PFSK-1 (cell line): ENCODE measurements at regions not wholly inside any gene's neighbourhood (a gene's known extent, or its start where the extent isn't known, plus 50 kb on each side); places are given as distances from the start of the nearest gene placed in this dataset.

ENCODE experiments used
- FOXP2 ChIP-seq: optimal IDR thresholded peaks from 2 replicates; pipeline ENCODE3; 2011; ENCODE audit warnings: borderline replicate concordance, control low read depth, inconsistent platforms; ENCODE audit not compliant: insufficient read depth; ENCODE audit errors: extremely low read length, extremely low read depth
- POLR2AphosphoS5 ChIP-seq: IDR thresholded peaks from 2 replicates; pipeline ENCODE4 v1.6.1; 2012; ENCODE audit warnings: low read depth, mild to moderate bottlenecking, control low read depth, low read length, moderate library complexity
- REST ChIP-seq, 2 experiments: IDR thresholded peaks; 2 replicates each; pipeline versions ENCODE4 v1.6.1 to v1.8.0; 2011 to 2012; ENCODE audit warnings: low read depth in 2 of 2, low read length in 2 of 2, control low read depth in 1 of 2, inconsistent platforms in 1 of 2, mild to moderate bottlenecking in 1 of 2, moderate library complexity in 1 of 2; ENCODE audit not compliant: insufficient read depth in 1 of 2
- SIN3A ChIP-seq: IDR thresholded peaks from 2 replicates; pipeline ENCODE4 v1.6.1; 2012; ENCODE audit warnings: mild to moderate bottlenecking, low read length, moderate library complexity, borderline replicate concordance; ENCODE audit not compliant: insufficient read depth
- TAF1 ChIP-seq: IDR thresholded peaks from 2 replicates; pipeline ENCODE4 v1.6.1; 2012; ENCODE audit warnings: low read length, control low read depth, borderline replicate concordance; ENCODE audit not compliant: insufficient read depth

GRCh38 chr7:4416396-4417056, 265.6 kb upstream of the FOXK1 start:
- no peak for TF ChIP-seq SIN3A
- TF ChIP-seq TAF1: no peak
- no peak for TF ChIP-seq FOXP2
- no peak for TF ChIP-seq POLR2AphosphoS5
- TF ChIP-seq REST (IDR thresholded peaks at IDR 0.05; ENCODE audit: insufficient read depth in 1 of 2, low read depth in 2 of 2, low read length in 2 of 2): no peak

GRCh38 chr7:4428526-4428925, 253.6 kb upstream of the FOXK1 start:
- TF ChIP-seq SIN3A (no peak), TAF1 (no peak), FOXP2 (no peak), REST (IDR thresholded peaks at IDR 0.05; ENCODE audit: insufficient read depth in 1 of 2, low read depth in 2 of 2, low read length in 2 of 2) (no peak), POLR2AphosphoS5 (no peak)

GRCh38 chr7:4430227-4430626, 251.9 kb upstream of the FOXK1 start:
- TF ChIP-seq FOXP2: no peak
- no peak for TF ChIP-seq REST (IDR thresholded peaks at IDR 0.05; ENCODE audit: insufficient read depth in 1 of 2, low read depth in 2 of 2, low read length in 2 of 2)
- no peak for TF ChIP-seq SIN3A
- TF ChIP-seq TAF1: no peak
- TF ChIP-seq POLR2AphosphoS5: no peak

- TF ChIP-seq SIN3A (no peak), FOXP2 (no peak), REST (IDR thresholded peaks at IDR 0.05; ENCODE audit: insufficient read depth in 1 of 2, low read depth in 2 of 2, low read length in 2 of 2) (no peak), POLR2AphosphoS5 (no peak), TAF1 (no peak)
Observed at GRCh38 chr7:4434306-4434705, 247.8 kb upstream of the FOXK1 start.

GRCh38 chr7:4436361-4436895, 245.7 kb upstream of the FOXK1 start:
- TF ChIP-seq POLR2AphosphoS5: no peak
- TF ChIP-seq FOXP2: no peak
- no peak for TF ChIP-seq SIN3A
- no peak for TF ChIP-seq REST (IDR thresholded peaks at IDR 0.05; ENCODE audit: insufficient read depth in 1 of 2, low read depth in 2 of 2, low read length in 2 of 2)
- no peak for TF ChIP-seq TAF1
